SK-N-MC (cell line): ENCODE measurements at regions not wholly inside any gene's neighbourhood (a gene's known extent, or its start where the extent isn't known, plus 50 kb on each side); places are given as distances from the start of the nearest gene placed in this dataset.

Experiments used
- DNase-seq: peaks from one replicate; pipeline ENCODE4 v3.0.0-alpha.2; 2011; ENCODE audit warnings: low read depth, low spot score
- H3K27ac ChIP-seq: fragments of 200-600 bp; sonication (generic); 2 replicates; pipeline ENCODE4 v1.5.1; 2016; ENCODE audit warnings: mixed run types
- H3K36me3 ChIP-seq: fragments of 200-600 bp; sonication (generic); 2 replicates; pipeline ENCODE4 v1.6.1; 2017; ENCODE audit warnings: antibody characterized with exemption, low read length, mixed read lengths; ENCODE audit not compliant: insufficient read depth
- H3K4me3 ChIP-seq: fragments of 200-600 bp; sonication (generic); 2 replicates; pipeline ENCODE4 v1.5.1; 2016
- H3K9ac ChIP-seq: fragments of 200-600 bp; sonication (generic); 2 replicates; pipeline ENCODE4 v1.8.0; 2017; ENCODE audit warnings: mixed run types, mixed read lengths; ENCODE audit not compliant: insufficient read length
- H3K9me3 ChIP-seq: fragments of 200-600 bp; sonication (generic); 2 replicates; pipeline ENCODE4 v1.6.1; 2017; ENCODE audit warnings: low read depth, mild to moderate bottlenecking, antibody characterized with exemption, low read length, moderate library complexity, mixed read lengths
- EZH2 ChIP-seq: fragments of 200-600 bp; sonication (generic); IDR thresholded peaks from one replicate; pipeline ENCODE4 v1.6.1; 2017; ENCODE audit warnings: antibody characterized with exemption
- FOXP2 ChIP-seq: optimal IDR thresholded peaks from 2 replicates; pipeline ENCODE3; 2011; ENCODE audit warnings: mild to moderate bottlenecking, moderate library complexity; ENCODE audit not compliant: insufficient read depth; ENCODE audit errors: extremely low read length, control extremely low read depth
- POLR2AphosphoS5 ChIP-seq: IDR thresholded peaks from 2 replicates; pipeline ENCODE4 v1.6.1; 2012; ENCODE audit warnings: mild to moderate bottlenecking, low read depth, low read length, borderline replicate concordance

GRCh38 chr17:33667671-33668070, 374.6 kb upstream of the ASIC2 start:
- no peak for DNase-seq
- no peak overlapping the region for H3K27ac ChIP-seq
- H3K36me3 ChIP-seq = no peaks in the 10 kb centered on the region
- H3K4me3 ChIP-seq = no peak overlapping the region
- no peaks in the 10 kb centered on the region for H3K9me3 ChIP-seq
- no peak for TF ChIP-seq EZH2
- TF ChIP-seq POLR2AphosphoS5 = no peak
- TF ChIP-seq FOXP2 = no peak
- H3K9ac ChIP-seq = no peak overlapping the region

DNA sequence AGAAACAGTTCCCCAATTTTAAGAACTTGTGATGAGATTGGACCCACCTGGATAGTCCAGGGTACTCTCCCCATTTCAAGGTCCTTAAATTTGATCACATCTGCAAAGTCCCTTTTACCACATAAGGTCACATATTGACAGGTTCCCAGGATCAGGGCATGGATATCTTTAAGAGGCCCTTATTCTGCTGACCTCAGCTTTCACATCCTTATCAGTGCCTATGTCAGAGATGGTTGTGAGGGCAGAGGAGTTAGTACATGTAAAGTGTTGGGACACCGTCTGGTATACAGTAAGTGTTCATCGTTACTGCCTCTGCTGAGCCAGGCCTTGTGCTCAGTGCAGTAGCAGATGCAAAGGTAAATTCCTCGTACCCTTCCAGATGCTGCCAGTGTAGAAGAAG, 375.4 kb upstream of the ASIC2 start:
- no peak overlapping the region for H3K9ac ChIP-seq
- TF ChIP-seq POLR2AphosphoS5 = no peak
- no peak for TF ChIP-seq FOXP2
- TF ChIP-seq EZH2 = no peak

DNA sequence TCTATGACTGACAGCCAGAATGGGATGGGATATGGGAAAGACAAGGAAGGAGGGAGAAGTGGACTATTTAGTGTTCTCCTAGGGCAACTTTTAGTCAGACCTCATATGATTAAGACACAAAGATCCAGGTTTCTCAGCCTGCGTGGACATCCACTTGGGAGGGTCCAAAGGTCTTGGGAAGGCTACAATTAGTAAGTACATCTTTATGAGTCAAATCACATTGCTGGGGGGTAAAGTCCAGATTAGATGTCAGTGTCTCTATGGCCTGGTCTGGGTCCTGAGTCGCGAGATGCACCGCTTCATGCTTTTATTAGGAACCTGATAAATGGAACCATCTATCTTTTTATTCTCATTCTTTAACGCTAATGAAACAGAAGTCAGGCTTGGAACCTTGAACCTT, 378.4 kb upstream of the ASIC2 start:
- DNase-seq = no peak
- Histone ChIP-seq H3K9me3 (no peaks in the 10 kb centered on the region), H3K36me3 (no peaks in the 10 kb centered on the region)

More for the DNA sequence above, 375.4 kb upstream of the ASIC2 start:
- Histone ChIP-seq H3K27ac (no peak overlapping the region), H3K36me3 (no peaks in the 10 kb centered on the region), H3K4me3 (no peak overlapping the region), H3K9me3 (no peaks in the 10 kb centered on the region)
- no peak for DNase-seq

DNA sequence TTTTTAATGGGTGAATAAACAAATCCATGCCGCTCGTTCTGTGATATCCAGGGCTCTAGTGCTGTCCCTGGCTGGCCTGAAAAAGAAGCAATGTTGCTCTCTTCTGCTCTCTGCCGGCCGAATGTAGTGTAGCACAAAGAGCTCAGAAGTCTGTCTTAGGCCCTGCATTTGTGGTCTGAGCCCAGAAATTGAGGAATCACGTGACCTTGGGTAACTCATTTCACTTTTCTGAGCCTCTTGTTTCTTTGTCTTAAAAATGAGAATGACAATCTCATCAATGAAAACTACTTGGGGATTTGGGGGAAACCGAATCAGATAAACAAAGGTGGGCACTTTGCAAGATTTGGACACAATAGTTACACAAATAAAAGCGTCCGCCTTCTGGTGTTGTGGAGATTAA, 381.6 kb upstream of the ASIC2 start:
- Histone ChIP-seq H3K36me3 (no peaks in the 10 kb centered on the region), H3K9me3 (no peaks in the 10 kb centered on the region), H3K27ac (no peak overlapping the region), H3K9ac (no peak overlapping the region), H3K4me3 (no peak overlapping the region)
- peak; percentile 30 for DNase-seq
- TF ChIP-seq FOXP2 = no peak
- no peak for TF ChIP-seq EZH2
- no peak for TF ChIP-seq POLR2AphosphoS5

More for the DNA sequence above, 378.4 kb upstream of the ASIC2 start:
- Histone ChIP-seq H3K4me3 (no peak overlapping the region), H3K9ac (no peak overlapping the region), H3K27ac (no peak overlapping the region)
- TF ChIP-seq FOXP2 = no peak
- TF ChIP-seq POLR2AphosphoS5 = no peak
- no peak for TF ChIP-seq EZH2

DNA sequence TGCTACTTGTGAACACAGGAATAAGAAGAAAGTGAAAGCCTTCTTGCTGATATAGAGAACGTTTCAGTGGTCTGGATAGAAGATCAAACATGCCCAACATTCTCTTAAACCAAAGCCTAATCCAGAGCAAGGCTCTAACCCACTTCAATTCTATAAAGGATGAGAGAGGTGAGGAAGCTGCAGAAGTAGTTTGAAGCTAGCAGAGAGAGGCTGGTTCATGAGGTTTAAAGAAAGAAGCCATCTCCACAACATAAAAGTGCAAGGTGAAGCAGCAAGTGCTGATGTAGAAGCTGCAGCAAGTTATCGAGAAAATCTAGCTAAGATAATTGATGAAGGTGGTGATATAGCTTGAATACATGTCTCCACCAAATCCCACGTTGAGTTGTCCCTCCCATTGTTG, 383.3 kb upstream of the ASIC2 start:
- H3K36me3 ChIP-seq = no peaks in the 10 kb centered on the region
- H3K27ac ChIP-seq = no peak overlapping the region
- H3K9ac ChIP-seq = no peak overlapping the region
- H3K9me3 ChIP-seq = no peaks in the 10 kb centered on the region
- no peak for DNase-seq
- TF ChIP-seq POLR2AphosphoS5 = no peak
- TF ChIP-seq EZH2 = no peak
- TF ChIP-seq FOXP2 = no peak
- H3K4me3 ChIP-seq = no peak overlapping the region

DNA sequence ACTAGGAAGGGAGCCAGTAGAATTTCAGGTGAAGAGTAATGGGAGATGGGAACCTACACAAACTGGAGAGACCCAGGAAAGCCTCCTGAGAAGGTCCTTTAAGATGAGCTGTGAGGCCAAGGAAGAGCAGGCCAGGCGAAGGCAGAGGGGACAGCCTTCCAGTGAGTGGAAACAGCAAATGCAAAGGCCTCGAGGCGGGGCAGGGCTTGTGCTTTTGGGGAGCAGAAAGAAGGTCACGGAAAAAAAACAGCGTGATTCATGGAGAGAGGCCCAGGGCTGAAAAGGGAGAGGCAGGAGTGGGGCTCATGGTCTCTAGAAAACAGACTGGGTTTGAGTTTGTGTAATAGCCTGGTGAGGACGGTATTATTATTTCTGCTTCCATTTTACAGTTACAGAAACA, 386.5 kb upstream of the ASIC2 start:
- no peak overlapping the region for H3K27ac ChIP-seq

DNA sequence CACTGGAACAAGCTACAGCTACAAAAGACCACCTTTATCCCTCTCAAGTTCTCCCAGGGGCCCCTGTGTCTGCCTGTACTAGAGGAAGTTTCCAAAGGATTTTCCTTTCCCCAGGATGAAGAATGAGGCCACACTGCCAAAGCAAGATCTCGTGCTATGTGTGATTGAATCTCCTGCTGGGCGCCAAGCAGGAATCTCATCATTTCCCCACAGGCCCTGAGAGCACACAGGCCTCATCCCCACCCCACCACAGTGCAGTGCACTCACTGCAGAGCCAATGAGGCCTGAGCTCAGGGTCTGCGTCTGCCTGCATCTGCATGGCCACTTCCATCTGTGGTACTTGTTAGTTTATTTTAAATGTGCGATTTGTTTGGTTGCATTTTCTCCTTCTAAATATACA, 387.4 kb upstream of the ASIC2 start:
- Histone ChIP-seq H3K9ac (no peak overlapping the region), H3K27ac (no peak overlapping the region), H3K36me3 (no peaks in the 10 kb centered on the region), H3K9me3 (no peaks in the 10 kb centered on the region), H3K4me3 (no peak overlapping the region)
- TF ChIP-seq FOXP2 = no peak
- TF ChIP-seq POLR2AphosphoS5 = no peak
- no peak for TF ChIP-seq EZH2
- DNase-seq = no peak

More for the DNA sequence above, 386.5 kb upstream of the ASIC2 start:
- no peaks in the 10 kb centered on the region for H3K36me3 ChIP-seq
- H3K4me3 ChIP-seq = no peak overlapping the region
- H3K9ac ChIP-seq = no peak overlapping the region
- no peak for TF ChIP-seq POLR2AphosphoS5
- TF ChIP-seq EZH2 = no peak
- no peak for TF ChIP-seq FOXP2
- DNase-seq = no peak
- no peaks in the 10 kb centered on the region for H3K9me3 ChIP-seq

DNA sequence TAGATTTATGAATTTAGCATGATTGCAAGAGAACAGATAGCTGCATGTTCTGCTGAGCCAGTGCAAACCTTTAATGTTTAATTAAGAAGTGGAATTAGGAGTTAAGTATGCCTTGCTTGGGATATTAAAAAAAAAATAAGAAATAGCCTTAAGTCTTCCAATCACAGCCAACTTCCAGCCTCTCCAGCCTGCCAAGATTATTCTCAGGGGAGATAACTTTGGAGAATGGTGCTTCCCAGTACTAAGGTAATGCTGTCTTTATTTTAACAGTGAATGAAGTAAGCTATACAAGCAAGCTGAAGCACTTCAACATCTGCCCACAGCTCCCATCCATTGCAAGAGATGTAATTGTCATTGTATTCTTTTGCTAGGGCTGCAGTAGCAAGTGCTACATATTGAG, 389.5 kb upstream of the ASIC2 start:
- no peak overlapping the region for H3K9ac ChIP-seq
- no peaks in the 10 kb centered on the region for H3K9me3 ChIP-seq
- no peak for DNase-seq
- TF ChIP-seq FOXP2 = no peak
- TF ChIP-seq EZH2 = no peak
- no peak for TF ChIP-seq POLR2AphosphoS5
- no peak overlapping the region for H3K4me3 ChIP-seq
- no peak overlapping the region for H3K27ac ChIP-seq
- no peaks in the 10 kb centered on the region for H3K36me3 ChIP-seq

DNA sequence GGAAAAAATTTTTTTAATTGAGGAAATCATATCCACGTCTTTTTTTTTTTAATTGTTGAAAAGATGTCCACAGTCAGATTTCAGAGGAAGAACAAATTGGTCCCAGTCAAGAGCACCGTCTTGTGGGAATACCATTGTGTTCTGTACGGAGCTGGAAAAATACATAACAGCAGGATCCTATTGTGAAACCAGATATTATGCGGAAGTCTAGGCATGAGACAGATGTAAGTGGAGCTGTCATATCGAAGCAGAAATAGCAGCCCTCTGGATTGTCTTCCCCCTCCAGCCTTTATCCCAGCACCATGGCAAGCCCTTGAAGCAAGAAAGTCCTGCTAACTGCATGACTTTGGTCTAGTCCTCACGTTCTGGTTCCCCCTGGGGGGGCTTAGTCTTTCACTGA, 391.6 kb upstream of the ASIC2 start:
- DNase-seq = no peak
- H3K36me3 ChIP-seq = no peaks in the 10 kb centered on the region
- no peak overlapping the region for H3K9ac ChIP-seq
- H3K27ac ChIP-seq = no peak overlapping the region
- TF ChIP-seq FOXP2 = no peak
- no peak for TF ChIP-seq POLR2AphosphoS5
- no peak for TF ChIP-seq EZH2
- H3K4me3 ChIP-seq = no peak overlapping the region
- H3K9me3 ChIP-seq = no peaks in the 10 kb centered on the region

- DNase-seq = no peak
- H3K4me3 ChIP-seq = no peak overlapping the region
- no peak for TF ChIP-seq FOXP2
- no peak for TF ChIP-seq EZH2
- no peak for TF ChIP-seq POLR2AphosphoS5
Measured at GRCh38 chr17:33686171-33686570, 393.1 kb upstream of the ASIC2 start.

More at GRCh38 chr17:33686171-33686570, 393.1 kb upstream of the ASIC2 start:
- no peaks in the 10 kb centered on the region for H3K9me3 ChIP-seq
- no peaks in the 10 kb centered on the region for H3K36me3 ChIP-seq
- no peak overlapping the region for H3K9ac ChIP-seq
- no peak overlapping the region for H3K27ac ChIP-seq
